NAMALWA (cell line): ENCODE measurements at regions not wholly inside any gene's neighbourhood (a gene's known extent, or its start where the extent isn't known, plus 50 kb on each side); places are given as distances from the start of the nearest gene placed in this dataset.

Source experiments
- DNase-seq: peaks from one replicate; pipeline ENCODE4 v3.0.0-alpha.2; 2015; ENCODE audit warnings: low spot score

DNA sequence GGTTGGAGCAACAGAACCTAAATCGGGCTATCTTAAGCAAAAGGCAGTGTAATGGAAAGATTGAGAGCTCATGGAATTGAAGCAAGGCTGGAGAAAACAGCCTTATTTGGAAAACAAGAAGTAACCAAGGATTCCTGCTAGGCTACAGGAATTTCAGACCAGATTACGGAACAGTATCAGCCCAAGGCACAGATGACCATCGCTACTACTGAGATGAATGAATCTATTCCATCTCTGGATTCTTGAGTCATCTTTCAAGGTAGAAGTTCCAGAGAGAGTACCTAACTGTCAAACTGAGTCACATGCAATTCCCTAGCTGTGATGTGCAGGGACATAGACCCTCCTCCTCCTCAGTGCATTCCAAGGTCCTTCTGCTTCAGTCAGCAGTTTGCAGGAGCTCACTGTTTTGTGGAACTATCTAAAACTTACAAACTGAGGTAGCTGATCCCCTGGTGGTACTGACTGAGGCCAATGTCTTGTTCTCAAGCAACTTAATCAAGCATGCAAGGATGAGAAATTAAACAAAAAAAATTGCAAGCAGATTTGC lies 62.0 kb upstream of the SMLR1 start:
- DNase-seq, result no peak

- DNase-seq, result no peak
Observed at GRCh38 chr6:130766239-130767144, 60.7 kb upstream of the SMLR1 start.

DNA sequence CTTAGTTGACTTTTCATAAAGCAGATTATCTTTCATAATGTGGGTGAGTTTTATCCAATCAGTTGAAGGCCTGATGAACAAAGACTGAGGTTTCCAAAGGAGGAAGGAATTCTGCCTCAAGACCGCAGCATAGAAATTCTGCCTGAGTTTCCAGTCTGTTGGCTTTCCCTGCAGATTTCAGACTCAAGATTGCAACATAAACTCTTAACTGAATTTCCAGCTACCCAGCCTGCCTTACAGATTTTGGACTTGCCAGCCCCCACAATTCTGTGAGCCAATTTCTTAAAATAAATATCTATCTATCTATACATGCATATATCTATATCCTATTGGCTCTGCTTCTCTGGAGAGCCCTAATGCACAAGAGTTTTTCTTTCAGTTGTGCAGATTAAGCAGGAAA lies 57.3 kb upstream of the SMLR1 start:
- DNase-seq, result no peak

DNA sequence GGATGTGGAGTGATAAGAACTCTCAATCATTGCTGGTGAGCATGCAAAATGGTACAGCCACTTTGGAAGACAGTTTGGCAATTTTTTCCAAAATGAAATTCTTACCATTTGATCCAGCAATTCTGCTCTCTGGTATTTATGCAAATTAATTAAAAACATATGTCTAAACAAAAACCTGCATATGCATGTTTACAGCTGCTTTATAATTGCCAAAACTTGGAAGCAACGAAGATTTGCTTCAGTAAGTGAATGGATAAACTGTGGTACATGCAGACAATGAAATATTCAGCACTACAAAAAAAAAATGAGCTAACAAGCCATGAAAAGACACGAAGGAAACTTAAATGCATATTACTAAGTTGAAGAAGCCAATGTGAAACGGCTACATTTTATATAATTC lies 55.5 kb upstream of the SMLR1 start:
- no peak for DNase-seq

DNA sequence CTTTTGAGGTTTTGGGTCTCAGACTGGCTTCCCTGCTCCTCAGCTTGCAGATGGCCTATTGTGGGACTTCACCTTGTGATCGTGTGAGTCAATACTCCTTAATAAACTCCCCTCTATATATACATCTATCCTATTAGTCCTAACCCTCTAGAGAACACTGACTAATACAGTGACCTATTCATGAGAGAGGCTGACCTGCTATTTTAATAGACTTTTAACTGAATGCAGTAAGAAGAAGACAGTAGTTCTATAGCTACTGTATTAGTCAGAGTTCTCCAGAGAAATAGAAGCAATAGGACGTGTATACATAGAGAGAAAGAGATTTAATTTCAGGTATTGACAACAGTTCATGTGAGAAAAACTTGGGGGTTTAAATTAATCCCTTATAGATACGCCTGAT lies 53.3 kb upstream of the SMLR1 start:
- no peak for DNase-seq

GRCh38 chr6:130775411-130776012 lies 51.7 kb upstream of the SMLR1 start:
- no peak for DNase-seq

DNA sequence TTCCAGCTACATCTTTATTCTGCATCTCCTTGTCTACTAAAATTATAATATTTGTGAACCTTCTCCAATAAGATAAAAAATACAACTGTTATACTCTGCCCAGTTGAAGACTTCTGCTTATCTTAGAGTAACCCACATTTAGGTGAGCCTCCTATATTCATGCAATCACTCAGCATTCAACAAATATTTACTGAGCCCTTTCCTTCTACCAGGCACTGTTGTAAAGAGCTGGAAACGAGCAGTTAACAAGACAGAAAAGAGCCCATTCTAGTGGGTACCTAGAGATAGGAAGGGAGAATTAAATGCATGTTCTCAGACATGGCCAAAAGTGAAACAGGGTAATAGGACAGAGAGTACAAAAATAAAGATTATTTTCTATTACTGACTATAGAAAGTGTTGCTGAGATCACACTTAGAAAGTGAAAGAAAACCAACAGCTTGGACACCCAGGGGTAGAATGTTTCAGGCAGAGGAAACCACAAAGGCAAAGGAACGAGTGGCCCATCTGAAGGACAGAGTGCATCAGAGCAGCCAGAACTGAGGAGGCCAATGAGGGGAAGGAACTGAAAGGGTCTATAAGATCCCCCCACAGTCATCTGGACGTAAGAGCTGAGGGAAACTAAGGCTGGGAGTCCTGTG lies 50.8 kb upstream of the SMLR1 start:
- no peak for DNase-seq
